IPS-18a (cell line): ENCODE measurements at regions not wholly inside any gene's neighbourhood (a gene's known extent, or its start where the extent isn't known, plus 50 kb on each side); places are given as distances from the start of the nearest gene placed in this dataset.

Source experiments
- H3K27ac ChIP-seq: one replicate; pipeline ENCODE4 v1.5.1; 2013; ENCODE audit warnings: low read length
- H3K27me3 ChIP-seq: one replicate; pipeline ENCODE4 v1.6.1; 2013; ENCODE audit warnings: mild to moderate bottlenecking, low read length; ENCODE audit not compliant: control insufficient read depth, insufficient read depth
- H3K36me3 ChIP-seq: one replicate; pipeline ENCODE4 v1.6.1; 2013; ENCODE audit warnings: low read depth, low read length; ENCODE audit not compliant: control insufficient read depth
- H3K4me1 ChIP-seq: one replicate; pipeline ENCODE4 v1.6.1; 2013; ENCODE audit warnings: low read depth, low read length; ENCODE audit not compliant: control insufficient read depth
- H3K4me3 ChIP-seq: one replicate; pipeline ENCODE4 v1.5.1; 2013; ENCODE audit warnings: low read length
- H3K9ac ChIP-seq: one replicate; pipeline ENCODE4 v1.6.1; 2013; ENCODE audit warnings: mild to moderate bottlenecking, low read length, moderate library complexity
- H3K9me3 ChIP-seq: one replicate; pipeline ENCODE4 v1.6.1; 2013; ENCODE audit warnings: low read depth, low read length; ENCODE audit not compliant: control insufficient read depth

DNA sequence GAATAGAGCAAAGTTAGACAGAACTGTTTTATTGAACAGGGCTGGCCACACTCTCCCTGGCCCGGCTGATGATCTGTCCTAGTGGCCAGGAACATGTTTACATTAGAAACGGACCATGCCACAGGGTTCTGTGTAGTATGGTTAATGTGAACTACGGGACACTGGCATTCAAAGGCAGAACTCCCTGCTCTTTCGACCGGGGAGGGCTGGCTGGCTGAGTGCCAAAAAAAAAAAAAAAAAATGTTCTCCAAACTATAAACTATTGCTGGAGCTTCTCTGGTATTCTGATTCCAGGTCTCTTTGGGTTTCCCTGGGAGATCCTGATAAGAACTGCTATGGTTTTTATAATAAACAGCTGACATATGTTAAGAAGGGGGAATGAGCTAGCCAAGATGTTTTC lies 1262.6 kb upstream of the SORCS1 start:
- H3K27ac ChIP-seq, result no peak overlapping the region
- no peaks in the 10 kb centered on the region for H3K4me1 ChIP-seq
- no peak overlapping the region for H3K9ac ChIP-seq
- no peaks in the 10 kb centered on the region for H3K36me3 ChIP-seq
- H3K27me3 ChIP-seq, result no peaks in the 10 kb centered on the region
- no peak overlapping the region for H3K4me3 ChIP-seq
- no peaks in the 10 kb centered on the region for H3K9me3 ChIP-seq

DNA sequence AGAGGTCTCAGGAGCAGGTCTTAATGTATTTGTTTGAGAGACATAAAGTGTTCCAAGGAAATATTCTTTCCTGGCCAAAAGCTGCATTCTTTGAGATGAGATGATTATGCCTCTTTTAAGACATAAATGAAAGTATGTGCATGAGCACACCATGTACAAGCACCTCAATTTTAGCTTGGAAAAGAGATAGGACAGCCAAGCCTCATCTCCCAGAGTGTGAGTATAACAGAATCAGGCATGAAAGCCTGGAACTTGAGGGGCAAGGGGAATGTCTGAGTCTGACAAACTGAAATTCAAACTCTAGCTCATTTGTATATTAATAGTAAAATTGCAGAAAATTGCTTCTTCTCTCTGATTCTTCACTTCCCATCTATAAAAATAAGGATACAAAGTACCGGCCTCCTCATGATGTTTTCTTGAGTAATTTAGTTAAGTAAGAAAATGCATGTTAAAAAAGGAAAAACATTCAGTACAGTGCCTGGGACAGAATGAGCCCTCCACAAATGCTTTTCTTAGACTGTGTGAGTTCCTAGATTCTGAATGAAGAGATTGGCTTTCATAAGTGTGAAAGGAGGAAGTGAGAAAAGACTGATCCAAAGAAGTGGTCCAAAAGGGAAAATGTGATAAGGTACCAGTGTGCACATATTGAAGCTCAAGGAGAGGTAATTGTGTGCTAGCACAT lies 1260.9 kb upstream of the SORCS1 start:
- Histone ChIP-seq H3K9ac (no peak overlapping the region), H3K27ac (no peak overlapping the region), H3K27me3 (no peaks in the 10 kb centered on the region), H3K4me3 (no peak overlapping the region), H3K4me1 (no peaks in the 10 kb centered on the region), H3K36me3 (no peaks in the 10 kb centered on the region), H3K9me3 (no peaks in the 10 kb centered on the region)

DNA sequence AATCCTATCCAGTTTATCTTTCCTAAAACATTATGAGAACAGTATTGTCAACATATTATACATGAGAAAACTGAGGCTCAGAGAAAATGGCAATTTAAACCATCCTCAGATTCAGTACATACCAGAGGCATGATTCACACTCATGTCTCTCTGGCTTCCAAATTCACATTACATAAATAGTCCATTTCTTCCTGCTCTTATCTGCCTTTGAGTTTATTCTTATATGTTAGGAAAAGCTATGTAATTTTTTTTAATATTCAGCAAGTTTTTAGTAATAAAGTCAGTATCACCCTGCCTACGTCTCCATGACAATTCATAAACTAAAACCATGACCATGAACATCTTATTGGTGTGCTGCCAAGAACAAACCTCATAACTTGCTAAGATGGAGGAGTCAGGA lies 1260.2 kb upstream of the SORCS1 start:
- Histone ChIP-seq H3K9ac (no peak overlapping the region), H3K9me3 (no peaks in the 10 kb centered on the region), H3K4me1 (no peaks in the 10 kb centered on the region), H3K4me3 (no peak overlapping the region), H3K27me3 (no peaks in the 10 kb centered on the region), H3K36me3 (no peaks in the 10 kb centered on the region), H3K27ac (no peak overlapping the region)

DNA sequence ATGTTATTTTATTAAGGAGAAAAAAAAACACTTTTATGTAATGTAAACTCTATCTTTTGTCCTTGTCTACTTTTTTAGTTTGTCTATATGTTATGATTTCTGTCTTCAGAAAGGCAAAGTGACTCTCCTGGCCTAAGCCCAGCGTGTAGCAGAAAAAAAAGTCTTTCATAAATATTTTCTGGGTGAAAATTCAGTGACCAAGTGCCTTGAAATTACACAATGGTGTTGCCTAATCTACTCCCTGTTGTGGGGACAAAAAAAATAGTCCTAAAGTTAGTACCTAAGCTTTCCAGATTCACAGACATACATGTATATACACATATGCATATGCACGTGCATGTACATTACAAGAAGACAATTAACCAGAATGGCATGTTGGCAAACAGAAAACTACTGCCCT lies 1257.8 kb upstream of the SORCS1 start:
- Histone ChIP-seq H3K27me3 (no peaks in the 10 kb centered on the region), H3K27ac (no peak overlapping the region), H3K36me3 (no peaks in the 10 kb centered on the region), H3K4me3 (no peak overlapping the region), H3K4me1 (no peaks in the 10 kb centered on the region), H3K9me3 (no peaks in the 10 kb centered on the region), H3K9ac (no peak overlapping the region)

DNA sequence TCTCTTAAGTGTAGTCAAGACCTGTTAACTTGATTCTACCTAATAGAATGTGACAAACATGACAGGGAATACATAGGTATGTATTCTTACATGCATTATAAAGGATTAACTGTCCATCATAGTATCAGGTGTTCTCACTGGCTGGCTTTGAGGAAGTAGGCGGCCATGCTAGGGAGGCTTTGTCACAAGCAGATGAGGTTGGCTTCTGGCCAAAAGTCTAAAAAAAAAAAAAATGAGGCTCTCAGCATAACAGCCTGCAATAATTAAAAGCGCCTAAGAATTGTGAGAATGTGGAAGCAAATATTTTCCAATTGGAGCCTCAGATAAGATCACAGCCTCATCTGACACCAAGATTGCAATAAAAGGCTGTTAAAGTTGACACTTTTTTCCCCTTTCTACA lies 1256.8 kb upstream of the SORCS1 start:
- Histone ChIP-seq H3K4me3 (no peak overlapping the region), H3K9me3 (no peaks in the 10 kb centered on the region), H3K36me3 (no peaks in the 10 kb centered on the region), H3K27me3 (no peaks in the 10 kb centered on the region), H3K27ac (no peak overlapping the region), H3K4me1 (no peaks in the 10 kb centered on the region), H3K9ac (no peak overlapping the region)

DNA sequence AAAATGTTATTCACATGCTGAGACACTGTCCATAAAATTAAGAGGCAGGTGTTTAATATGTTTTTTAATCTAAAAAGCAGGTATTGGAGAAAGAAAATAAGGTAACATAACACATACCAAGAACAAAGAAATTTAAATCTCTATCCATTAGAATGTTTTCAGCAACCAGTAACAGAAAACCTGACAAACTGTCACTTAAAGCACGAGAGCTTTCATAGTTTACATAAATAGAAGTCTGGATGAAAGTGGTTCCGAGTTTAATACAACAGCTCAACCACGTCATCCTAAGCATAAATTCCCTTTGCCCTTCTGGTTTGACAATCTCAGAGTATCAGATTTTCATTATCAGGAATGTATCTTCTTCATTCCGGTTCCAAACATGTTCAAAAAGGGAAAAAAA lies 1249.4 kb upstream of the SORCS1 start:
- H3K4me3 ChIP-seq, result no peak overlapping the region

DNA sequence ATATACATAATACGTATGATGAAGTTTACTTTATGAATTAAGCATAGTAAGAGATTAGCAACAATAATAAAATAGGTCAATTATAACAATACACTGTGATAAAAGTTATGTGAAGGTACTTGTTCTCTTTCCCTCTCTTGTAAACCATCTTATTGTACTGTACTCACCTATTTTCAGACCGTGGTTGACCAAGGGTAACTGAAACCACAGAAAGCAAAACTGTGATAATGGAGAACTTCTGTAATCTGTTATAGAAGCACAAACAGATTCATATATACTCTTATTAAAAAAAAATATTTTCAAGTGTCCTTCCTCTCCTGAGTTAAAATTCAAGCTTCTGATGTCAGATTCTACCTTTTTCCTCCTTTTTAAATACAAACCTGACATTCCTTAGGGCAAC lies 1247.8 kb upstream of the SORCS1 start:
- no peaks in the 10 kb centered on the region for H3K9me3 ChIP-seq
- H3K27ac ChIP-seq, result no peak overlapping the region
- no peaks in the 10 kb centered on the region for H3K36me3 ChIP-seq
- H3K9ac ChIP-seq, result no peak overlapping the region
- no peak overlapping the region for H3K4me3 ChIP-seq
- H3K27me3 ChIP-seq, result no peaks in the 10 kb centered on the region
- H3K4me1 ChIP-seq, result no peaks in the 10 kb centered on the region

More for the DNA sequence above, 1249.4 kb upstream of the SORCS1 start:
- Histone ChIP-seq H3K9me3 (no peaks in the 10 kb centered on the region), H3K36me3 (no peaks in the 10 kb centered on the region), H3K9ac (no peak overlapping the region), H3K27ac (no peak overlapping the region), H3K27me3 (no peaks in the 10 kb centered on the region), H3K4me1 (no peaks in the 10 kb centered on the region)

DNA sequence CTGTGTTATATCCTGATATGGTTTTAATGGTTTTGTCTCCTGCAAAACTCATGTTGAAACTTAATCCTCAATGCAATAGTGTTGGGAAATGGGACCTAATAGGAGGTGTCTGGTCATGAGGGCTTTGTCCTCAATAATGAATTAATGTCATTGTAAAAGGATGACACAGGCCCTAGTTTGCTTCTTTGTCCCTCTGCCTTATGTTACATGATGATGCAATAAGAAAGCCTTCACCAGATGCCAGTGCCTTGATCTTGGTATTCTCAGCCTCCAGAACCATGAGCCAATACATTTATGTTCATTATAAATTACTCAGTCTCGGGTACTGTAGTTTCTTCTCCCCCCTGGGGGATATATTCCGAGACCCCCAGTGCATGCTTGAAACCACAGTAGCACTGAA lies 1247.4 kb upstream of the SORCS1 start:
- no peaks in the 10 kb centered on the region for H3K36me3 ChIP-seq
- H3K9ac ChIP-seq, result no peak overlapping the region
- no peak overlapping the region for H3K27ac ChIP-seq

DNA sequence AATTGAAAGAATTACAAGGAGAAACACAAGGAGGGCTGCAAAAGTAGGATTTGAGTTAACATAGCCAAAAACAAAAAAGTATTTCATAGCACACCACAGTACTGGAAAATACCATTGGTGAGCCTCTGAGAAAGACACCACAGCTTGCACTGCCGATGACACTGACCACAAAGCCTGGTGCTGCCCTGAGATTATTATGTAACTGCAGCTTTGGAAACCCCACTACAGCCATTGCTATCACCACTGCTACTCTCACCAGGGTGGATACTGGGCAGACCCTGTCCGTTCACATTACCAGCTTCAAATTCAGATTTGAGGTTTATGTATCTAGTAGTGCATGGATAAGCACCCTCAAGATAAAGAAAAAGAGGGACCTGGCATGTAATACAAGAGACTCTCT lies 1246.7 kb upstream of the SORCS1 start:
- H3K27ac ChIP-seq, result no peak overlapping the region
- H3K4me3 ChIP-seq, result no peak overlapping the region
- H3K4me1 ChIP-seq, result no peaks in the 10 kb centered on the region
- no peaks in the 10 kb centered on the region for H3K27me3 ChIP-seq
- no peaks in the 10 kb centered on the region for H3K36me3 ChIP-seq
- no peak overlapping the region for H3K9ac ChIP-seq
- H3K9me3 ChIP-seq, result no peaks in the 10 kb centered on the region

More for the DNA sequence above, 1247.4 kb upstream of the SORCS1 start:
- H3K27me3 ChIP-seq, result no peaks in the 10 kb centered on the region
- H3K4me1 ChIP-seq, result no peaks in the 10 kb centered on the region
- no peak overlapping the region for H3K4me3 ChIP-seq
- no peaks in the 10 kb centered on the region for H3K9me3 ChIP-seq

DNA sequence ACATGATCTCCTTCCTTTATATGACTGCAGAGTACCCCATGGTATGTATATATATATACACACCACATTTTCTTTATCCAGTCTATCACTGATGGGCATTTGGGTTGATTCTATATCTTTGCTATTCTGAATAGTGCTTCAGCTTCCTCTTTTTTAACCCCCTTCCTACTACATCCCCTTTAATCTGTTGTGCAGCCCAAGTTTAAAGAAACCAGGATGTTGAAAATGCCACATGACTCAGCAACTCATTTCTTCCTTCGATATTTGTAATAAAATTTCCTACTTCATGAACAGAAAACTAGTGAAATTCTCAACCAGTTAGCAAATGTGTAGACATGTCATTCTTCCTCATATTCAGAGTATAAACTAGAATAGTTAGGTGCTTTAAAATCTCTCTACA lies 1245.7 kb upstream of the SORCS1 start:
- no peak overlapping the region for H3K27ac ChIP-seq
- no peaks in the 10 kb centered on the region for H3K27me3 ChIP-seq

DNA sequence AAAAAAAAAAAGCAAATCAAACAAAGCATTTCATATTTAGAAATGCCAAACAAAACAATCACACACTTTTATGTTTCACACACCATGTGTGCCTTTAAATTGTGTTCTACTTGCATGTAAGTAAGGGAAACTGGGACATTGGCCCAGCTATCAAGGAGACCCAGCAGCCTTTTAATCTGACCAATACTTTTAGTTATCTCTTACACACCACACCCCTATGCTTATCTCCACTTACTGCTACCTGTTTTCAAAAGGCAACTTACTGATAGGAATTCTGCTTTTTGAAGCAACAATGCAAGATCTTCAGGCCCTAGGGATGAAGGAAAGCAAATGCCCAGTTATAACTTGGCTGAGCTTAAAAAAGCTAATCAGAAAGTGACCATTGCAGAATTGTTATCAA lies 1244.8 kb upstream of the SORCS1 start:
- H3K4me3 ChIP-seq, result no peak overlapping the region
- H3K9ac ChIP-seq, result no peak overlapping the region
- H3K4me1 ChIP-seq, result no peaks in the 10 kb centered on the region
- H3K27ac ChIP-seq, result no peak overlapping the region
- H3K9me3 ChIP-seq, result no peaks in the 10 kb centered on the region
- H3K27me3 ChIP-seq, result no peaks in the 10 kb centered on the region
- no peaks in the 10 kb centered on the region for H3K36me3 ChIP-seq

More for the DNA sequence above, 1245.7 kb upstream of the SORCS1 start:
- Histone ChIP-seq H3K4me3 (no peak overlapping the region), H3K36me3 (no peaks in the 10 kb centered on the region), H3K4me1 (no peaks in the 10 kb centered on the region), H3K9ac (no peak overlapping the region), H3K9me3 (no peaks in the 10 kb centered on the region)

DNA sequence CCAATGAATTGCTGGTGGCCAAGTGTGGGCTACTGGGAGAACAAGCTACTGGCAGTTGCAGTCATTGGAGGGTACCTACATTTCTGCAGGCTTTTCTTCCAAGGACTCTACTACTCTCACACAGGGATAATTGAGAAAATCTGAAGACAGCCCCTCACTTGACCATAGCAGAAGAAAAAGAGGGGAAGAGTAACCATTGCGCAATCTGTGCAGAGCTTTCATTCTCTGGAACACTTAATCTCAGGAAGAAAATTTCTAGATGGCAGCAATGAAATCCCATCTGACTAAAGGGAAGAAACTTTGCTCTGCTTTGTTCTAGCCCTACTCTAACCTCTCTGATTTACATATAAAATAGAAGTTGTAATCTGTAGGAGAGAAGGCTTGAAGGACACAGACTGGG lies 1239.6 kb upstream of the SORCS1 start:
- Histone ChIP-seq H3K27me3 (no peaks in the 10 kb centered on the region), H3K4me3 (no peak overlapping the region), H3K9ac (no peak overlapping the region), H3K36me3 (no peaks in the 10 kb centered on the region), H3K27ac (no peak overlapping the region), H3K4me1 (no peaks in the 10 kb centered on the region), H3K9me3 (no peaks in the 10 kb centered on the region)
